ENCODE measurements at regions not wholly inside any gene's neighbourhood (a gene's known extent, or its start where the extent isn't known, plus 50 kb on each side); places are given as distances from the start of the nearest gene placed in this dataset.

- no peaks in the 10 kb centered on the region for H3K79me2 ChIP-seq (ENCODE audit: control insufficient read depth, insufficient read depth, low read length)
- H3K9ac ChIP-seq (ENCODE audit: insufficient read depth, low read length): no peak overlapping the region
- no peak for TF ChIP-seq EZH2 (IDR thresholded peaks at IDR 0.05; ENCODE audit: low read length, missing control alignments)
- TF ChIP-seq CTCF (conservative IDR thresholded peaks at IDR 0.05 in 1 of 2, IDR thresholded peaks at IDR 0.05 in 1 of 2; ENCODE audit: low read depth in 1 of 2, low read length in 2 of 2): no peak
- H3K36me3 ChIP-seq (ENCODE audit: control insufficient read depth, insufficient read depth, low read length): no peaks in the 10 kb centered on the region
- H3K9me3 ChIP-seq (ENCODE audit: control insufficient read depth, insufficient read depth, low read depth, low read length): no peaks in the 10 kb centered on the region
- H4K20me1 ChIP-seq (ENCODE audit: control insufficient read depth, extremely low read depth, insufficient read depth, low read length): no peaks in the 10 kb centered on the region
- DNase-seq (ENCODE audit: low read depth in 2 of 2): no peak
- H3K4me1 ChIP-seq (ENCODE audit: control insufficient read depth, extremely low read depth, insufficient read depth, low read length): peaks cover 2% of the 10 kb centered on the region
- no peak overlapping the region for H3K27ac ChIP-seq (ENCODE audit: insufficient read depth, low read length)
- H2AFZ ChIP-seq (ENCODE audit: low read length): no peak overlapping the region
- no peak overlapping the region for H3K4me2 ChIP-seq (ENCODE audit: extremely low read depth, insufficient read depth, low read length)
- H3K4me3 ChIP-seq (replicated peaks in 1 of 4; ENCODE audit: control extremely low read depth in 1 of 4, insufficient read depth in 1 of 4, low read depth in 3 of 4, low read length in 4 of 4): no peak overlapping the region
- H3K27me3 ChIP-seq (ENCODE audit: control insufficient read depth, insufficient read depth, low read length): peaks cover 19% of the 10 kb centered on the region
Observed at GRCh38 chr11:69986830-69987229, 91.3 kb upstream of the ANO1 start.

- H3K27me3 ChIP-seq (ENCODE audit: control insufficient read depth, insufficient read depth, low read length): peaks cover 4% of the 10 kb centered on the region
- no peaks in the 10 kb centered on the region for H3K36me3 ChIP-seq (ENCODE audit: control insufficient read depth, insufficient read depth, low read length)
- no peak overlapping the region for H3K9ac ChIP-seq (ENCODE audit: insufficient read depth, low read length)
- H4K20me1 ChIP-seq (ENCODE audit: control insufficient read depth, extremely low read depth, insufficient read depth, low read length): no peaks in the 10 kb centered on the region
- H3K79me2 ChIP-seq (ENCODE audit: control insufficient read depth, insufficient read depth, low read length): no peaks in the 10 kb centered on the region
- no peak overlapping the region for H3K27ac ChIP-seq (ENCODE audit: insufficient read depth, low read length)
- TF ChIP-seq EZH2 (IDR thresholded peaks at IDR 0.05; ENCODE audit: low read length, missing control alignments) (no peak), CTCF (conservative IDR thresholded peaks at IDR 0.05 in 1 of 2, IDR thresholded peaks at IDR 0.05 in 1 of 2; ENCODE audit: low read depth in 1 of 2, low read length in 2 of 2) (no peak)
- no peak overlapping the region for H2AFZ ChIP-seq (ENCODE audit: low read length)
- no peak overlapping the region for H3K4me3 ChIP-seq (replicated peaks in 1 of 4; ENCODE audit: control extremely low read depth in 1 of 4, insufficient read depth in 1 of 4, low read depth in 3 of 4, low read length in 4 of 4)
- H3K4me2 ChIP-seq (ENCODE audit: extremely low read depth, insufficient read depth, low read length): no peak overlapping the region
- H3K4me1 ChIP-seq (ENCODE audit: control insufficient read depth, extremely low read depth, insufficient read depth, low read length): no peaks in the 10 kb centered on the region
- no peak for DNase-seq (ENCODE audit: low read depth in 2 of 2)
- no peaks in the 10 kb centered on the region for H3K9me3 ChIP-seq (ENCODE audit: control insufficient read depth, insufficient read depth, low read depth, low read length)
Observed at GRCh38 chr11:69992026-69992425, 86.1 kb upstream of the ANO1 start.

GRCh38 chr11:69992943-69993694 lies 85.0 kb upstream of the ANO1 start:
- no peaks in the 10 kb centered on the region for H4K20me1 ChIP-seq (ENCODE audit: control insufficient read depth, extremely low read depth, insufficient read depth, low read length)
- DNase-seq (ENCODE audit: low read depth in 2 of 2): no peak
- H3K4me2 ChIP-seq (ENCODE audit: extremely low read depth, insufficient read depth, low read length): no peak overlapping the region
- no peak for TF ChIP-seq CTCF (conservative IDR thresholded peaks at IDR 0.05 in 1 of 2, IDR thresholded peaks at IDR 0.05 in 1 of 2; ENCODE audit: low read depth in 1 of 2, low read length in 2 of 2)
- no peak for TF ChIP-seq EZH2 (IDR thresholded peaks at IDR 0.05; ENCODE audit: low read length, missing control alignments)
- no peak overlapping the region for H3K9ac ChIP-seq (ENCODE audit: insufficient read depth, low read length)
- no peak overlapping the region for H3K4me3 ChIP-seq (replicated peaks in 1 of 4; ENCODE audit: control extremely low read depth in 1 of 4, insufficient read depth in 1 of 4, low read depth in 3 of 4, low read length in 4 of 4)
- peaks cover 4% of the 10 kb centered on the region for H3K27me3 ChIP-seq (ENCODE audit: control insufficient read depth, insufficient read depth, low read length)
- no peaks in the 10 kb centered on the region for H3K4me1 ChIP-seq (ENCODE audit: control insufficient read depth, extremely low read depth, insufficient read depth, low read length)
- no peaks in the 10 kb centered on the region for H3K36me3 ChIP-seq (ENCODE audit: control insufficient read depth, insufficient read depth, low read length)
- H3K79me2 ChIP-seq (ENCODE audit: control insufficient read depth, insufficient read depth, low read length): no peaks in the 10 kb centered on the region
- no peak overlapping the region for H3K27ac ChIP-seq (ENCODE audit: insufficient read depth, low read length)
- no peak overlapping the region for H2AFZ ChIP-seq (ENCODE audit: low read length)
- H3K9me3 ChIP-seq (ENCODE audit: control insufficient read depth, insufficient read depth, low read depth, low read length): no peaks in the 10 kb centered on the region

Measured in fibroblast of lung (primary cell).